CD4-positive, alpha-beta T cell (primary cell): ENCODE measurements at regions not wholly inside any gene's neighbourhood (a gene's known extent, or its start where the extent isn't known, plus 50 kb on each side); places are given as distances from the start of the nearest gene placed in this dataset.

ENCODE experiments used
- ATAC-seq: fragments of 200-7000 bp; cut with Tn5 transposase; one replicate; pipeline ENCODE4 v1.10.0; 2022; ENCODE audit warnings: mild to moderate bottlenecking; ENCODE audit not compliant: poor library complexity
- CTCF ChIA-PET: fragments of 350-600 bp; sonication (Branson Sonifier 250); formaldehyde crosslinking; loops from one replicate; lab custom pipeline; 2021; ENCODE audit warnings: antibody characterized with exemption, inconsistent platforms; lab: Charles Lee
- POLR2A ChIA-PET: fragments of 350-600 bp; sonication (Branson Sonifier 250); formaldehyde crosslinking; loops from one replicate; lab custom pipeline; 2021; ENCODE audit warnings: antibody characterized with exemption, inconsistent platforms; lab: Charles Lee
- DNase-seq, 14 experiments: peaks; one replicate each; pipeline ENCODE4 v3.0.0-alpha.2; 2013 to 2020; ENCODE audit warnings: mixed read lengths in 2 of 14
- H3K27ac ChIP-seq, 2 donors: one replicate each; pipeline versions ENCODE4 v1.5.1 to v1.7.0; 2013; ENCODE audit warnings: low read length in 2 of 2, low read depth in 1 of 2, mild to moderate bottlenecking in 1 of 2
- H3K27me3 ChIP-seq, 2 experiments: 1 replicate in 1 of 2; 2 replicates in 1 of 2; pipeline versions ENCODE4 v1.6.1 to v1.7.0; 2013; ENCODE audit warnings: low read length in 2 of 2, control low read depth in 1 of 2, mild to moderate bottlenecking in 1 of 2, moderate library complexity in 1 of 2; ENCODE audit not compliant: insufficient read depth in 2 of 2, control insufficient read depth in 1 of 2
- H3K36me3 ChIP-seq: one replicate; pipeline ENCODE4 v1.6.1; 2013; ENCODE audit warnings: low read length, control low read depth; ENCODE audit not compliant: insufficient read depth
- H3K4me1 ChIP-seq: one replicate; pipeline ENCODE4 v1.6.1; 2013; ENCODE audit warnings: low read length, control low read depth; ENCODE audit not compliant: insufficient read depth
- H3K4me3 ChIP-seq: one replicate; pipeline ENCODE4 v1.5.1; 2013; ENCODE audit warnings: mild to moderate bottlenecking, low read length, moderate library complexity
- H3K9me3 ChIP-seq, 2 experiments: 1 replicate in 1 of 2; 2 replicates in 1 of 2; pipeline versions ENCODE4 v1.6.1 to v1.7.0; 2013; ENCODE audit warnings: low read length in 2 of 2, mild to moderate bottlenecking in 2 of 2, control low read depth in 1 of 2, moderate library complexity in 1 of 2; ENCODE audit not compliant: control insufficient read depth in 1 of 2, insufficient read depth in 1 of 2
- H3K27ac Mint-ChIP-seq: one replicate; pipeline ENCODE4 v1.8.0; 2020; ENCODE audit warnings: mixed read lengths
- H3K27me3 Mint-ChIP-seq: one replicate; pipeline ENCODE4 v1.8.0; 2021; ENCODE audit warnings: mixed read lengths
- H3K36me3 Mint-ChIP-seq: one replicate; pipeline ENCODE4 v1.8.0; 2021; ENCODE audit warnings: low read depth, mixed read lengths
- H3K4me1 Mint-ChIP-seq: one replicate; pipeline ENCODE4 v1.8.0; 2021; ENCODE audit warnings: low read depth, mixed read lengths
- H3K4me3 Mint-ChIP-seq: one replicate; pipeline ENCODE4 v1.8.0; 2020; ENCODE audit warnings: mild to moderate bottlenecking, mixed read lengths
- H3K9me3 Mint-ChIP-seq: one replicate; pipeline ENCODE4 v1.8.0; 2020; ENCODE audit warnings: mixed read lengths
- intact Hi-C, 2 experiments: fragments of 100-400 bp; cut with DNase I in 1 of 2; cut with micrococcal nuclease in 1 of 2; formaldehyde crosslinking; loops; one replicate each; pipeline versions ENCODE4 v1.15.1 to v1.9.0; 2023 to 2025; cut with DNase I, micrococcal nuclease
- TF ChIP-seq, protein P1 (sequence below): fragments of 200-600 bp; IDR thresholded peaks from one replicate; pipeline ENCODE4 v1.8.0; 2022; ENCODE audit warnings: antibody characterized with exemption, mild to moderate bottlenecking

- intact Hi-C loops = no loop called here
- no peak overlapping the region for H3K4me3 Mint-ChIP-seq
- H3K9me3 ChIP-seq = peaks cover 0 to 3% of the 10 kb centered on the region in 2 experiments
- H3K4me1 Mint-ChIP-seq = peaks cover 13% of the 10 kb centered on the region
- H3K4me1 ChIP-seq = peaks cover 6% of the 10 kb centered on the region
- peaks cover 8% of the 10 kb centered on the region for H3K9me3 Mint-ChIP-seq
- TF ChIP-seq, protein P1, sequence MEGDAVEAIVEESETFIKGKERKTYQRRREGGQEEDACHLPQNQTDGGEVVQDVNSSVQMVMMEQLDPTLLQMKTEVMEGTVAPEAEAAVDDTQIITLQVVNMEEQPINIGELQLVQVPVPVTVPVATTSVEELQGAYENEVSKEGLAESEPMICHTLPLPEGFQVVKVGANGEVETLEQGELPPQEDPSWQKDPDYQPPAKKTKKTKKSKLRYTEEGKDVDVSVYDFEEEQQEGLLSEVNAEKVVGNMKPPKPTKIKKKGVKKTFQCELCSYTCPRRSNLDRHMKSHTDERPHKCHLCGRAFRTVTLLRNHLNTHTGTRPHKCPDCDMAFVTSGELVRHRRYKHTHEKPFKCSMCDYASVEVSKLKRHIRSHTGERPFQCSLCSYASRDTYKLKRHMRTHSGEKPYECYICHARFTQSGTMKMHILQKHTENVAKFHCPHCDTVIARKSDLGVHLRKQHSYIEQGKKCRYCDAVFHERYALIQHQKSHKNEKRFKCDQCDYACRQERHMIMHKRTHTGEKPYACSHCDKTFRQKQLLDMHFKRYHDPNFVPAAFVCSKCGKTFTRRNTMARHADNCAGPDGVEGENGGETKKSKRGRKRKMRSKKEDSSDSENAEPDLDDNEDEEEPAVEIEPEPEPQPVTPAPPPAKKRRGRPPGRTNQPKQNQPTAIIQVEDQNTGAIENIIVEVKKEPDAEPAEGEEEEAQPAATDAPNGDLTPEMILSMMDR = no peak
- no peak overlapping the region for H3K27ac ChIP-seq
- no peak for DNase-seq
- H3K36me3 Mint-ChIP-seq = no peaks in the 10 kb centered on the region
- ATAC-seq = no peak
- no peak overlapping the region for H3K4me3 ChIP-seq
- no peak overlapping the region for H3K27ac Mint-ChIP-seq
- no peaks in the 10 kb centered on the region for H3K27me3 Mint-ChIP-seq
- POLR2A ChIA-PET = no interaction called here
- H3K36me3 ChIP-seq = no peaks in the 10 kb centered on the region
- peaks cover 0 to 3% of the 10 kb centered on the region in 2 experiments for H3K27me3 ChIP-seq
- CTCF ChIA-PET = no interaction called here
Measured at GRCh38 chr21:36608041-36608896, 90.6 kb upstream of the SIM2 start.

DNA sequence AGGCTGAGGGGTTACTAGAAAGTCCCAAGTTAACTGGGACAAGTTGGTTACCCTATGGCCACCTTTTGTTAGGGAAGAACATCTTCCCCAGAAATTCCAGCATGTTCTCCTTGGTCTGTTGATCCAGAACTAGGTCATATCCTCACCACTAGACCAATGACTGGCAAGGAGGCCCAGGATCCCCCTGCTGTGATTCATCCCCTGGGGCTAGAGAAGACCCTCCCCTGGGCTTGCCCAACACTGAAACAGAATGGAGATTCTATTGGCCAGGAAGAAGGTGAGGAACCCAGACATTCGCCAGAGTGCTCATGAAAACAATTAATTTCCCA is 90.1 kb upstream of the SIM2 start:
- TF ChIP-seq, protein P1 = no peak
- Histone ChIP-seq H3K27me3 (peaks cover 0 to 3% of the 10 kb centered on the region in 2 experiments), H3K4me3 (no peak overlapping the region), H3K4me1 (peaks cover 4% of the 10 kb centered on the region), H3K27ac (no peak overlapping the region), H3K9me3 (peaks cover 0 to 3% of the 10 kb centered on the region in 2 experiments), H3K36me3 (no peaks in the 10 kb centered on the region)
- Mint-ChIP-seq H3K4me3 (no peak overlapping the region), H3K4me1 (peaks cover 10% of the 10 kb centered on the region), H3K27me3 (no peaks in the 10 kb centered on the region), H3K27ac (no peak overlapping the region), H3K9me3 (peaks cover 9% of the 10 kb centered on the region), H3K36me3 (no peaks in the 10 kb centered on the region)
- ChIA-PET POLR2A (no interaction called here), CTCF (no interaction called here)
- intact Hi-C loops = no loop called here
- DNase-seq (no peak), ATAC-seq (no peak)

DNA sequence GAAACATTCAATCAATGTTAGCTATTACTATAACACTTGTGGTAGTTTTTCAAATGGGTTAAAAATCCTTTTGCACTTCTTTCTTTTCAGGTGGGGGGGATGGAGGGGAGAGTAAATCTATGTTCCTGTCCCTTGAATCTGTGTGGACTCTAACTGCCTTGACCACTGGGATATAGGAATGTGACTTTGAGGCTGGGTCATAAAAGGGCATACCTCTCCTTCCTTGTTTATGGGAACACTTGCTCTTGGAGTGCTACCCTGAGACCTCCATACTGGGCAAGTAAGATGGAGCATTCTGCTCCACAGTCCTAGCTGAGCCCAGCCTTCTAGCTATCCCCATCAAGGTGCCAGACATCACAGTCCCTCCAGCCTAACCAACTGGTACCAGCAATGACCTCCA is 89.3 kb upstream of the SIM2 start:
- intact Hi-C loops = no loop called here
- Histone ChIP-seq H3K27ac (no peak overlapping the region), H3K4me1 (no peaks in the 10 kb centered on the region), H3K4me3 (no peak overlapping the region), H3K27me3 (peaks cover 3 to 6% of the 10 kb centered on the region in 2 experiments), H3K9me3 (peaks cover 0 to 3% of the 10 kb centered on the region in 2 experiments), H3K36me3 (no peaks in the 10 kb centered on the region)
- TF ChIP-seq, protein P1 = no peak
- ChIA-PET POLR2A (no interaction called here), CTCF (no interaction called here)
- H3K27ac Mint-ChIP-seq = no peak overlapping the region
- ATAC-seq (no peak), DNase-seq (no peak)
- no peak overlapping the region for H3K4me3 Mint-ChIP-seq
- no peaks in the 10 kb centered on the region for H3K27me3 Mint-ChIP-seq
- peaks cover 6% of the 10 kb centered on the region for H3K4me1 Mint-ChIP-seq
- peaks cover 9% of the 10 kb centered on the region for H3K9me3 Mint-ChIP-seq
- no peaks in the 10 kb centered on the region for H3K36me3 Mint-ChIP-seq
